PC-9 (cell line): ENCODE measurements at regions not wholly inside any gene's neighbourhood (a gene's known extent, or its start where the extent isn't known, plus 50 kb on each side); places are given as distances from the start of the nearest gene placed in this dataset.

Source experiments
- BruUV-seq: library from RNA; stranded (reverse); fragments of 400-500 nt; replicated peaks from 2 replicates; lab custom pipeline; 2021; lab: Mats Ljungman, UMichigan
- CTCF ChIA-PET: fragments of 300-600 bp; sonication (Branson Sonifier 250); formaldehyde crosslinking; loops from one replicate; lab custom pipeline; 2022; ENCODE audit warnings: antibody characterized with exemption; lab: Charles Lee
- POLR2A ChIA-PET: fragments of 300-600 bp; sonication (Branson Sonifier 250); formaldehyde crosslinking; loops from one replicate; lab custom pipeline; 2022; ENCODE audit warnings: antibody characterized with exemption; ENCODE audit not compliant: unreplicated experiment; lab: Charles Lee
- DNase-seq, 2 experiments: peaks; one replicate each; pipeline versions ENCODE4 v3.0.0 to v3.0.0-alpha.2; 2015 to 2022; ENCODE audit warnings: mixed read lengths in 1 of 2
- H2AFZ ChIP-seq: fragments of 200-600 bp; sonication (generic); 2 replicates; pipeline ENCODE4 v1.8.1; 2017; ENCODE audit warnings: antibody characterized with exemption
- H3F3A ChIP-seq: fragments of 200-600 bp; sonication (generic); 2 replicates; pipeline ENCODE4 v1.8.1; 2017; ENCODE audit warnings: antibody characterized with exemption, mild to moderate bottlenecking, low read depth; ENCODE audit not compliant: insufficient read depth
- H3K27ac ChIP-seq: fragments of 200-600 bp; sonication (generic); 2 replicates; pipeline ENCODE4 v1.6.1; 2016; ENCODE audit warnings: mixed run types
- H3K27me3 ChIP-seq: fragments of 200-600 bp; sonication (generic); 2 replicates; pipeline ENCODE4 v1.6.1; 2016; ENCODE audit warnings: low read depth, mixed run types; ENCODE audit not compliant: insufficient read depth
- H3K36me3 ChIP-seq: fragments of 200-600 bp; sonication (generic); 2 replicates; pipeline ENCODE4 v1.6.1; 2016; ENCODE audit warnings: low read depth, mixed run types
- H3K4me1 ChIP-seq: fragments of 200-600 bp; sonication (generic); replicated peaks from 2 replicates; pipeline ENCODE4 v1.6.1; 2016; ENCODE audit warnings: mixed run types; ENCODE audit not compliant: insufficient read depth
- H3K4me2 ChIP-seq: fragments of 200-600 bp; sonication (generic); 2 replicates; pipeline ENCODE4 v1.6.1; 2017; ENCODE audit warnings: mixed run types
- H3K4me3 ChIP-seq: fragments of 200-600 bp; sonication (generic); 2 replicates; pipeline ENCODE4 v1.6.1; 2016; ENCODE audit warnings: mixed run types
- H3K79me2 ChIP-seq: fragments of 200-600 bp; sonication (generic); 2 replicates; pipeline ENCODE4 v1.6.1; 2017; ENCODE audit warnings: low read depth, mixed run types
- H3K9me2 ChIP-seq: fragments of 200-600 bp; sonication (generic); 2 replicates; pipeline ENCODE4 v1.8.1; 2017; ENCODE audit warnings: mild to moderate bottlenecking; ENCODE audit not compliant: insufficient read depth
- H3K9me3 ChIP-seq: fragments of 200-600 bp; sonication (generic); 2 replicates; pipeline ENCODE4 v1.8.1; 2016; ENCODE audit warnings: low read depth; ENCODE audit not compliant: insufficient read depth
- H4K20me1 ChIP-seq: fragments of 200-600 bp; sonication (generic); 2 replicates; pipeline ENCODE4 v1.8.1; 2017; ENCODE audit not compliant: insufficient read depth
- CTCF ChIP-seq: fragments of 200-600 bp; sonication (generic); conservative IDR thresholded peaks from 2 replicates; pipeline ENCODE4 v1.6.1; 2017; ENCODE audit warnings: mixed run types, antibody characterized with exemption, mild to moderate bottlenecking, moderate library complexity
- EZH2 ChIP-seq: fragments of 200-600 bp; sonication (generic); IDR thresholded peaks from 2 replicates; pipeline ENCODE4 v1.8.0; 2017; ENCODE audit warnings: antibody characterized with exemption, low read depth
- intact Hi-C: fragments of 100-400 bp; cut with micrococcal nuclease; formaldehyde crosslinking; loops from one replicate; pipeline ENCODE4 v1.10.0; 2022; ENCODE audit not compliant: unreplicated experiment

- no peak overlapping the region for H3K4me3 ChIP-seq
- no peak overlapping the region for H3K27ac ChIP-seq
- no peaks in the 10 kb centered on the region for H3K9me3 ChIP-seq
- no peaks in the 10 kb centered on the region for H3K36me3 ChIP-seq
- no peak overlapping the region for H2AFZ ChIP-seq
- H3K79me2 ChIP-seq, result no peaks in the 10 kb centered on the region
- POLR2A ChIA-PET, result no interaction called here
- H3K4me1 ChIP-seq, result no peaks in the 10 kb centered on the region
- intact Hi-C loops, result no loop called here
- no peaks in the 10 kb centered on the region for H3K27me3 ChIP-seq
- H4K20me1 ChIP-seq, result no peaks in the 10 kb centered on the region
- no peak overlapping the region for H3K4me2 ChIP-seq
- TF ChIP-seq CTCF (no peak), EZH2 (no peak)
- no peaks in the 10 kb centered on the region for H3K9me2 ChIP-seq
- no peaks in the 10 kb centered on the region for H3F3A ChIP-seq
- BruUV-seq, result no TSS peak
- DNase-seq, result no peak
- CTCF ChIA-PET, result no interaction called here
These were observed 343.7 kb upstream of the SOX14 start for GRCh38 chr3:137420198-137420995.

DNA sequence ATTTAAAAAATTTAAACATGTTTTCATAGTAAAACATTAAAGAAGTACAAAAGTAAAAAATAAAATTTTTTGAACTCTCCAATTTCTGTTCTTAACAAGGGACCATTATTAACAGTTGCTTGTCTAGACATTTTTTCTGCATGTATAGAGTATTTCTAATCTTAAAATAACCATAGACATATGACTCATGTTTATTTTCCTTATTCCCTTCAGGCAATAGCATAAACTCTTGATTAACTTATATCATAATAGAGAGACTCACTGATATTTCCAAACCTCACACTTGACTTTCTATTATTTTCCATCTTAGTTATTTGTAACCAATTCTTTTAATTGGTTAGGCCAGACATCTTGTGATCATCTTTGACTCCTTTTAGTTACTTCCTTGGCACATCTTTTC is 325.6 kb upstream of the SOX14 start:
- Histone ChIP-seq H3K4me2 (no peak overlapping the region), H3K9me3 (no peaks in the 10 kb centered on the region), H3K9me2 (no peaks in the 10 kb centered on the region), H4K20me1 (no peaks in the 10 kb centered on the region), H2AFZ (no peak overlapping the region), H3K4me1 (no peaks in the 10 kb centered on the region), H3K36me3 (no peaks in the 10 kb centered on the region), H3K79me2 (no peaks in the 10 kb centered on the region), H3K4me3 (no peak overlapping the region), H3K27me3 (no peaks in the 10 kb centered on the region), H3F3A (no peaks in the 10 kb centered on the region), H3K27ac (no peak overlapping the region)
- CTCF ChIA-PET, result no interaction called here
- intact Hi-C loops, result no loop called here
- no TSS peak for BruUV-seq
- POLR2A ChIA-PET, result no interaction called here
- TF ChIP-seq EZH2 (no peak), CTCF (no peak)
- no peak for DNase-seq

DNA sequence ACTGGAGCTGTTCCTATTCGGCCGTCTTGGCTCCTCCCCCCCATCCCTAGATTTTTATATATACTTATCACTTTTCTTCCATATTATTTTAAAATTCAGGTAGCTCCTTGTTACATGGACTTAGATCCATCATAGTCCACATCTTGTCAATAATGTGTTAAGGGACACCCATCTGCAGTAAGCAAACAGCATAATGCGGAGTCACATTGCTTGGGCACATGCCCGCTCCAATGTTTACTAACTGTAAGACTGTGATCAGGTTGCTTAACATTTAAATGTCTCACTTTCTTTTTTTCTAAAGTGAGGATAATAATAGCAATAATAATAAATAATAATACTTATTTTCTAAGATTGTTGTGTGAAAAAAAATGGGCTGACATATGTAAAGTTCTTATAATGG is 303.2 kb upstream of the SOX14 start:
- H3F3A ChIP-seq, result no peaks in the 10 kb centered on the region
- BruUV-seq, result no TSS peak
- H3K36me3 ChIP-seq, result no peaks in the 10 kb centered on the region
- TF ChIP-seq EZH2, result no peak
- no peak for TF ChIP-seq CTCF
- no peak for DNase-seq
- H2AFZ ChIP-seq, result no peak overlapping the region
- H3K9me2 ChIP-seq, result no peaks in the 10 kb centered on the region
- no peaks in the 10 kb centered on the region for H3K79me2 ChIP-seq
- no peak overlapping the region for H3K4me3 ChIP-seq
- no peaks in the 10 kb centered on the region for H3K9me3 ChIP-seq
- H3K4me1 ChIP-seq, result no peaks in the 10 kb centered on the region
- CTCF ChIA-PET, result no interaction called here
- H3K27ac ChIP-seq, result no peak overlapping the region
- no peaks in the 10 kb centered on the region for H4K20me1 ChIP-seq
- no peak overlapping the region for H3K4me2 ChIP-seq
- intact Hi-C loops, result no loop called here
- peaks cover 12% of the 10 kb centered on the region; the same call in 1 of the 2 replicates for H3K27me3 ChIP-seq
- POLR2A ChIA-PET, result no interaction called here
